Right atrium auricular region (tissue), 2 donors: ENCODE measurements at regions not wholly inside any gene's neighbourhood (a gene's known extent, or its start where the extent isn't known, plus 50 kb on each side); places are given as distances from the start of the nearest gene placed in this dataset.
"Not testable (repeated sequence)": the region's sequence is repeated elsewhere in the genome, so short reads cannot be mapped to it uniquely, and the experiment has no call there.

Experiments
- DNase-seq: peaks from one replicate; pipeline ENCODE4 v3.0.0-alpha.2; 2019; ENCODE audit warnings: low spot score
- H3K27ac ChIP-seq, 2 donors: fragments of 200-600 bp; sonication (generic); 1 replicate in 1 of 2; 2 replicates in 1 of 2; pipeline ENCODE4 v1.5.1; 2016 to 2019
- H3K27me3 ChIP-seq, 2 donors: fragments of 200-600 bp; sonication (generic); one replicate each; pipeline versions ENCODE4 v1.5.1 to v1.6.0; 2017 to 2019
- H3K36me3 ChIP-seq: fragments of 200-600 bp; sonication (generic); one replicate; pipeline ENCODE4 v1.5.1; 2016
- H3K4me1 ChIP-seq, 2 donors: fragments of 200-600 bp; sonication (generic); one replicate each; pipeline versions ENCODE4 v1.5.1 to v1.6.0; 2017 to 2019
- H3K4me3 ChIP-seq, 2 donors: fragments of 200-600 bp; sonication (generic); 1 replicate in 1 of 2; 2 replicates in 1 of 2; pipeline ENCODE4 v1.5.1; 2017 to 2019; ENCODE audit warnings: mild to moderate bottlenecking in 1 of 2, moderate library complexity in 1 of 2
- H3K9me3 ChIP-seq, 2 donors: fragments of 200-600 bp; sonication (generic); one replicate each; pipeline ENCODE4 v1.5.1; 2019

GRCh38 chr6:26827965-26828364 lies 168.4 kb upstream of the ZNF322 start:
- H3K4me1 ChIP-seq, H3K9me3 ChIP-seq, H3K36me3 ChIP-seq, DNase-seq, H3K27ac ChIP-seq, H3K4me3 ChIP-seq, H3K27me3 ChIP-seq: not testable (repeated sequence)

DNA sequence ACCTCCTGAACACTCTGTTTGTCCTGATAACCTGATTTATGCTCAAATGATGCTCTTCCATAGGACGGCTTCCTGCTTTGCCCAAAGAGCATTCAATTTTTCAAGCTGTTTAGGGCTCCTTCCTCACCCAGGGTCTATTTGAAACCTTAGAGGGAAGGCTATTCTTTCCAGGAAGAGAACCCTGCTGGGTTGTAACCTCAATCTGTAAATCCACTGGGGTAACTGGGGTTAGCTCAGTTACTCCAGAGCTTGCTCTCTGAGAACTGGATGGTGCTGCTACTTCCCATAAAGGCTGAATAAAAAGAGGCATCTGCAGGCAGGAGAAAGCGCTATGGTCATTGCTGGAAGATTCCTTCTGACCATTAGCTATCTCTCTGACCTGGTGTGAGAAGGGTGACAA lies 169.9 kb upstream of the ZNF322 start:
- not testable (repeated sequence) for H3K36me3 ChIP-seq, H3K4me1 ChIP-seq, DNase-seq, H3K27me3 ChIP-seq, H3K4me3 ChIP-seq, H3K9me3 ChIP-seq, H3K27ac ChIP-seq

DNA sequence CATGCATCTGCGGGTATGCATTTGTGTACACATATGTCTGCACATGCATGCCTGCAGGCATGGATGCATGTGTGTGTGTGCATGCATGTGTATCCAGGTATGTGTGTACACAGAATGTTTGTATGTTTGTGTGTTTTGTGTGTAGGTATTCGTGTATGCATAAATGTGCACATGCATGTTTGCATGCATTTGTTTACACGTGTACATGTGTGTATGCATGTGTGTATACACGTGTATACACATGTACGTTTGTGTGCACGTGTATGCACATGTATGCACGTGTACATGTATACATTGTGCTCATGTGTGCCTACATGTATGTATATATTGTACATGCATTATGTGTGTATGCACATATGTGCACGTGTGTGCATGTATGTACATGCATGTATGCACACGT lies 171.4 kb upstream of the ZNF322 start:
- H3K4me1 ChIP-seq, H3K36me3 ChIP-seq, H3K27me3 ChIP-seq, DNase-seq, H3K27ac ChIP-seq, H3K9me3 ChIP-seq, H3K4me3 ChIP-seq: not testable (repeated sequence)

DNA sequence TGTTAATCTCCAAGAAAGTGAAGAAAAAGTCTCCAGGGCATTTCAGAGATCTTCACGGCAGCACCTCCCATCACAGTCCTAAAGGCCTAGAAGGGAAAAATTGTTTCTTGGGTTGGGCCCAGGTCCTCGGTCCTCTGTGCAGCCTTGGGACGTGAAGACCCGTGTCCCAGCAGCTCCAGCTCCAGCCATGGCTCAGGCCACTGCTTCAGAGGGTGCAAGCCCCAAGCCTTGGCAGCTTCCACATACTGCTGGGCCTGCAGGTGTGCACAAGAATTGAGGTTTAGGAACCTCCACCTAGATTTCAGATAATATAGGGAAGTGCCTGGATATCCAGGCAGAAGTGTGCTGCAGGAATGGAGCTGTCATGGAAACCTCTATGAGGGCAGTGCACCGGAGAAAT lies 176.2 kb upstream of the ZNF322 start:
- not testable (repeated sequence) for H3K4me3 ChIP-seq, DNase-seq, H3K36me3 ChIP-seq, H3K9me3 ChIP-seq, H3K27me3 ChIP-seq, H3K27ac ChIP-seq, H3K4me1 ChIP-seq

DNA sequence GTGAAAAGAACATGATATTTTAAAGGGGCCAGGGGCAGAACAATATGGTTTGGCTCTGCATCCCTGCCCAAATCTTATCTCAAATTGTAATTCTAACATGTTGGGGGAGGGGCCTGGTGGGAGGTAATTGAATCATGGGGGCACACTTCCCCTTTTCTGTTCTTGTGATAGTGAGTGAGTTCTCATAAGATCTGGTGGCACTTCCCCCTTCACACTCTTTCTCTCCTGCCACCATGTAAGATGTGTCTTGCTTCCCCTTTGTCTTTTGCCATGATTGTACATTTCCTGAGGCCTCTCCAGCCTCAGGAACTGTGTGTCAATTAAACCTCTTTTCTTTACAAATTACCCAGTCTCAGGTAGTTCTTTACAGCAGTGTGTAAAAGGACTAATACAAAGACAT lies 177.1 kb upstream of the ZNF322 start:
- not testable (repeated sequence) for DNase-seq, H3K27me3 ChIP-seq, H3K27ac ChIP-seq, H3K9me3 ChIP-seq, H3K4me3 ChIP-seq, H3K4me1 ChIP-seq, H3K36me3 ChIP-seq

- not testable (repeated sequence) for H3K27me3 ChIP-seq, DNase-seq, H3K9me3 ChIP-seq, H3K36me3 ChIP-seq, H3K4me3 ChIP-seq, H3K27ac ChIP-seq, H3K4me1 ChIP-seq
Observed at GRCh38 chr6:26844823-26845222, 185.3 kb upstream of the ZNF322 start.

GRCh38 chr6:26857289-26857688 lies 197.7 kb upstream of the ZNF322 start:
- H3K36me3 ChIP-seq, DNase-seq: not testable (repeated sequence)

DNA sequence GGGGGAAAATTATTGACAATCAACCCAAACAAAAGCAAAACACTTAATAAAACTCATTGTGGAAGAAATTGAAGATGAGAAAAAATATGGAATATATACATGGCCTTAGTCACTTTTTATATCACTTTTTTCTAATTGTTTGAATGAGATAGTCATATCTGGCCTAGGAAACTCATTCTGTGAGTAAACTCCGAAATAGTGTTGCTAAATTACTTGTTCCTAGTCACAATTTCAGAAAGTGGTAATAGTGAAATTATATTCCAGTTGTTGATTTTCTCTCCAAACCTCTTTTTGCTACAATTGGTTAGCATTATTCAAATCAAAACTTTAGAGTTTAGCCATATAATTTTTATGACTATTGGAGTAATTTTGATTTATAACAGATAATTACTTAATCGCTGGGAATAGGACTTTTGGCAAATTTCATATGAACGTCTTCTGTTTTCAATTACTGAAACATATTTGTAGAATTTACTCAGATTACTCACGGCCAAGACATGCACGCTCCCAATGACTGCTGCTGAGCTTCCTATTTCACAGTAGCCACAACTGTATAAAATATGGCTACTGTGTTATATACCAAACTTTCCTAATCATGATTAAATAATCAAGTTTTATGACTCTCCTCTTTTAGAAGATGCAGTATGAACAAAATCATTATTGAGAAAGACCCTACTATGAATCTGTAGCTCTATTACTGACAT lies 199.7 kb upstream of the ZNF322 start:
- not testable (repeated sequence) for H3K27ac ChIP-seq, H3K36me3 ChIP-seq, H3K4me3 ChIP-seq, H3K27me3 ChIP-seq, H3K9me3 ChIP-seq, H3K4me1 ChIP-seq, DNase-seq

More at GRCh38 chr6:26857289-26857688, 197.7 kb upstream of the ZNF322 start:
- H3K4me1 ChIP-seq, H3K27ac ChIP-seq, H3K27me3 ChIP-seq, H3K4me3 ChIP-seq, H3K9me3 ChIP-seq: not testable (repeated sequence)

DNA sequence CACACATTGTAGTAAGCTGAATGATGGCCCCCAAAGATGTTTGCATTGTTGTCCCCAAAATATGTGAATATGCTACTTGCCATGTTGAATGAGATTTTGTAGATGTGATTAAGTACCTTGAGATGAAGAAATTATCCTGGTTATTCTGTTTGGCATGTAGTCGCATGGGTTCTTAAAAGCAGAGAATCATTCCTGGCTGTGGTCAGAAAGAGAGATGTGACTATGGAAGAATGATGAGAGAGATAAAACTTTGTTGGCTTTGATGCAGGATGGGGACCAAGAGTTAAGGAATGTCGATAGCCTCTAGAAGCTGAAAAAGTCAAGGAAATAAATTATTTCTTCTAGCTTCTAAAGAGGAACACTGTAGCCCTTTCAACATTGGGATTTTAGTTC lies 200.2 kb upstream of the ZNF322 start:
- not testable (repeated sequence) for H3K36me3 ChIP-seq, H3K4me3 ChIP-seq, DNase-seq, H3K9me3 ChIP-seq, H3K4me1 ChIP-seq, H3K27me3 ChIP-seq, H3K27ac ChIP-seq

- DNase-seq = not testable (repeated sequence)
Observed at GRCh38 chr6:26861913-26862312, 202.4 kb upstream of the ZNF322 start.

DNA sequence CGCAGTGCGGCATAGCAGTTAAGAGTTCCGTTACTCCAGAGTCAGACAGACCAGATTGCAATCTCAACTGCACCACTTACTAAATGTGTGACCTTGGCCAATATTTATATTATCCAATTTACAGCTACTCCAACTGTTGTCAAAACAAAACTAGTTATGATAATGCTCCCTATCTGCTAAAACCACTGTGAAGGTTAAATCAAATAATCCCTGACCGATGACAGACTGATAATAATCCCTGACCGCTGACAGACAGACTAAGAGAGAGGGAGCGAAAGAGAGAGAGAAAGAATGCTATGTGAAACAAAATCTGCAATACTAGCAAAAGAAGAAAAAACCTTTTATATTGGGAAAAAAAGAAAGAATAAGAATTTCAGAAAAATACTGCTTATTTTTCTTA lies 204.1 kb upstream of the ZNF322 start:
- H3K36me3 ChIP-seq, DNase-seq, H3K27ac ChIP-seq, H3K9me3 ChIP-seq, H3K4me3 ChIP-seq, H3K27me3 ChIP-seq, H3K4me1 ChIP-seq: not testable (repeated sequence)

More at GRCh38 chr6:26861913-26862312, 202.4 kb upstream of the ZNF322 start:
- not testable (repeated sequence) for H3K4me1 ChIP-seq, H3K9me3 ChIP-seq, H3K4me3 ChIP-seq, H3K36me3 ChIP-seq, H3K27ac ChIP-seq, H3K27me3 ChIP-seq

GRCh38 chr6:26898785-26899184 lies 239.2 kb upstream of the ZNF322 start:
- not testable (repeated sequence) for DNase-seq, H3K4me1 ChIP-seq, H3K9me3 ChIP-seq, H3K27me3 ChIP-seq, H3K36me3 ChIP-seq, H3K4me3 ChIP-seq, H3K27ac ChIP-seq

GRCh38 chr6:26924206-26924605 lies 264.7 kb upstream of the ZNF322 start:
- not testable (repeated sequence) for H3K9me3 ChIP-seq, H3K4me3 ChIP-seq, H3K36me3 ChIP-seq, DNase-seq, H3K27ac ChIP-seq, H3K4me1 ChIP-seq, H3K27me3 ChIP-seq

DNA sequence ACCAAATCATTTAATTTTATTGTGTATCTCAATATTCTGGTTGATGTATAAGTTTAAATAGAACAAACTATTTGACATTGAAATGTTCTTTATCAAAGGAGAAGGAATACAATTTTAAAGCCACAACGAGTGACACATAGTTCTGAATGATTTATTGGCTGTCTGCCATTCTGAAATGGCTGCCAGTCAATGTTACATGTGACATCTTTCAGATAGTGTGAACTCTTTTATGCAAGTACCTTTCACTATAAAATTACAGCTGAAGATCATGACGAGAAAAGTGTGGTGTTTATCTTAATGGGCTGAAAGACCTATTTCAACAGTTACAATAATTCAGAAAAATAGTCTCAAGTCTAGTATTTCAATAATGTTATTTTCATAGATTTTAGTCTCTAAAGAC lies 268.6 kb upstream of the ZNF322 start:
- not testable (repeated sequence) for H3K4me1 ChIP-seq, H3K36me3 ChIP-seq, H3K9me3 ChIP-seq, H3K27me3 ChIP-seq, DNase-seq, H3K4me3 ChIP-seq, H3K27ac ChIP-seq

DNA sequence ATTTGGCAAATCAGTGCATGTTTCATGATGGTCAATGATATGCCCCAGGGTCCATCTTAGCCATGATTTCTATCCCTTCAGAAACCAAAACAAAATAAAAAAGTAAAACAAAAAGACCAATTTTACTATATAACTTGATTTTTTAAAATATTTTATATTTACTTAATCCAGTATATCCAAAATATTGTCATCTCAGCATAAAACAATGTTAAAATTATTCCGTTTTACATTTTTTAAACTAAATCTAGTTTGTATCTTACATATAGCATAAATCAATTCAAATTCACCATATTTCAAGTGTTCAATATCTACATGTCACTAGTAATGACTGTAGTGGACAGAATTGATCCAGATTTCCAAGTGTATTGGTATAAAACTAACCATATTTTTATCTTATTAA lies 277.7 kb upstream of the ZNF322 start:
- not testable (repeated sequence) for H3K4me1 ChIP-seq, DNase-seq, H3K4me3 ChIP-seq, H3K27ac ChIP-seq, H3K9me3 ChIP-seq, H3K36me3 ChIP-seq, H3K27me3 ChIP-seq

- not testable (repeated sequence) for H3K36me3 ChIP-seq
Observed at GRCh38 chr6:26951211-26951610, 291.7 kb upstream of the ZNF322 start.

More at GRCh38 chr6:26951211-26951610, 291.7 kb upstream of the ZNF322 start:
- not testable (repeated sequence) for H3K27ac ChIP-seq, H3K27me3 ChIP-seq, DNase-seq, H3K9me3 ChIP-seq, H3K4me3 ChIP-seq, H3K4me1 ChIP-seq
